Activated CD4-positive, alpha-beta T cell treated with anti-CD3 and anti-CD28 coated beads, Interleukin-2, amount 10 ng/mL, durations not matched to agents 24 days and 14 days (primary cell): ENCODE measurements at regions not wholly inside any gene's neighbourhood (a gene's known extent, or its start where the extent isn't known, plus 50 kb on each side); places are given as distances from the start of the nearest gene placed in this dataset.

ENCODE experiments used
- DNase-seq: peaks from one replicate; pipeline ENCODE4 v3.0.0; 2022
- H3K27ac Mint-ChIP-seq: one replicate; pipeline ENCODE4 v1.8.0; 2022; ENCODE audit warnings: mild to moderate bottlenecking, mixed read lengths
- H3K27me3 Mint-ChIP-seq: one replicate; pipeline ENCODE4 v1.8.0; 2022; ENCODE audit warnings: mixed read lengths
- H3K36me3 Mint-ChIP-seq: one replicate; pipeline ENCODE4 v1.8.0; 2022; ENCODE audit warnings: low read depth, mild to moderate bottlenecking, mixed read lengths
- H3K4me1 Mint-ChIP-seq: one replicate; pipeline ENCODE4 v1.8.0; 2021; ENCODE audit warnings: mixed read lengths
- H3K4me3 Mint-ChIP-seq: one replicate; pipeline ENCODE4 v1.8.0; 2022; ENCODE audit warnings: mild to moderate bottlenecking, moderate library complexity, mixed read lengths
- H3K9me3 Mint-ChIP-seq: one replicate; pipeline ENCODE4 v1.8.0; 2021; ENCODE audit warnings: mixed read lengths
- intact Hi-C: fragments of 100-400 bp; cut with micrococcal nuclease; formaldehyde crosslinking; loops from one replicate; pipeline ENCODE4 v1.15.1; 2023

DNA sequence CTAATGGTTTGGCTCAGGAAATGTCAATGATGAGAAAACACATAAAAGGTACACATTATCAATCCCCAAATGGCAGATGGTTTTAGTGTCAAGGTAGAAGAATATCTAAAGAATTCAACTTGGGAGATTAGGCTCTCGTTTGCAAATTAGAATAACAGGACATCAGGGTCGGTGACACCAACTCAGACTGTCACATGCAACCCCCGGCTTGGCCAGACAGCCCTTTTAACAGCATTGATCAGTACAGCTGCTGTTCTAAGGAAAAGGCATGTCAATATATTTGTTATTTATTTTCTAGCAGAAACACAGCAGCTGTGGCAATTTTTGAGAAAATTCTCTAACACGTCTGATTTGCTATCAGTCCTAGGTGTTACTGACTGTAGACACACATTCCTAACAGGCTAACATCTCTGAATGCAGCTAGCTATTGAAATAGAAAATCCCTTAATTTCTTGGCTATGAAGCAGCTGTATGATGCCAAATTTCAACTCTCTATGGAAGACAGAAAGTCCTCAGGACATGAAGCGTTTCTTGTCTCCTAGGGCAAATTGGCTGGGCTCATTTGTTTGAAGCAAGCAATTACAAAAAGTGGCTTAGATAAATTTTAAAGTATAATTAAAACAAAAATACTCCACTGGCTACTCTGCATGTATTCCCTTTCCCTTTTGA lies 269.0 kb upstream of the CXXC4 start:
- Mint-ChIP-seq H3K36me3 (no peaks in the 10 kb centered on the region), H3K27ac (no peak overlapping the region), H3K4me3 (no peak overlapping the region), H3K4me1 (no peaks in the 10 kb centered on the region), H3K9me3 (no peaks in the 10 kb centered on the region), H3K27me3 (no peaks in the 10 kb centered on the region)
- intact Hi-C loops, result no loop called here
- no peak for DNase-seq

DNA sequence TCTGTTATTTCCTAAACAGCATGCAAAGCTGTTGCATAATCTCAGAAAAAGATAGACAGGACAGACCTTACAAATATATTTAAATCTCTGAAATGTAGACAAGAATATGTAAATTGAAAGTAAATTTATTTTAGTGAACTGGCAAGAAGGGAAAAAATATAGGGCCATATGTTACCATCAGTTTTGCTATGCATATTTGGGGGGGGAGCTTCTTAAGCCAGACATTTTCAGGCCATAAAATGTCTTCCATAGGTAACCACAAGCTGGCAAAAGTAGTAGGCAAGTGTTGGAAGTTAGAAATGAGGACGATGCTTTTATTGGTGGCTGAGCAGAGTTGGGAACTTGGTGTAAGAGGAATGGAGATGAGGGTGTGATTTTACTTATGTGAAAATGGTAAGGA lies 272.0 kb upstream of the CXXC4 start:
- Mint-ChIP-seq H3K27me3 (no peaks in the 10 kb centered on the region), H3K9me3 (no peaks in the 10 kb centered on the region)

DNA sequence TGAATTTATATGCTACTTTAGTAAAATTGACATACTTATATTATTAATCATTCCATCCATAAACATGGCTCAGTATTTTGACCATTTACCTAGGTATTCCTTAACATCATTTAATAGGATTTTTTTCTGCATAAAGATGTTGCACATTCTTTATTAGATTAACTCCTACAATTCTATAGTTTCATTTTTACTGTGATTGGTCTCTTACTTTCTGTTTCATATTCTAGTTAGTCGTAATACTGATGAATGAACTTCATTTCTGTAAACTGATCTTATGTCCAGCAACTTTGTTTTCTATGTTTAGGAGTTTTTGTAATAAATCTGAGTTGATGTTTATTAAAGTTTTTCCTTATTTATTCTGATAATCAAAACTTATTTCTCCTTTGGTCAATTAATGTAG lies 278.2 kb upstream of the CXXC4 start:
- H3K4me1 Mint-ChIP-seq, result no peaks in the 10 kb centered on the region
- H3K9me3 Mint-ChIP-seq, result no peaks in the 10 kb centered on the region
- H3K27ac Mint-ChIP-seq, result no peak overlapping the region
- H3K36me3 Mint-ChIP-seq, result no peaks in the 10 kb centered on the region
- intact Hi-C loops, result no loop called here
- no peak overlapping the region for H3K4me3 Mint-ChIP-seq
- DNase-seq, result no peak
- H3K27me3 Mint-ChIP-seq, result no peaks in the 10 kb centered on the region

More for the DNA sequence above, 272.0 kb upstream of the CXXC4 start:
- no peak overlapping the region for H3K27ac Mint-ChIP-seq
- intact Hi-C loops, result no loop called here
- no peaks in the 10 kb centered on the region for H3K36me3 Mint-ChIP-seq
- no peak overlapping the region for H3K4me3 Mint-ChIP-seq
- no peak for DNase-seq
- no peaks in the 10 kb centered on the region for H3K4me1 Mint-ChIP-seq

- H3K4me3 Mint-ChIP-seq, result no peak overlapping the region
- H3K27me3 Mint-ChIP-seq, result no peaks in the 10 kb centered on the region
- DNase-seq, result no peak
- H3K4me1 Mint-ChIP-seq, result no peaks in the 10 kb centered on the region
- intact Hi-C loops, result no loop called here
- no peaks in the 10 kb centered on the region for H3K36me3 Mint-ChIP-seq
- H3K27ac Mint-ChIP-seq, result no peak overlapping the region
- no peaks in the 10 kb centered on the region for H3K9me3 Mint-ChIP-seq
Measured at GRCh38 chr4:104795264-104795939, 300.7 kb upstream of the CXXC4 start.

DNA sequence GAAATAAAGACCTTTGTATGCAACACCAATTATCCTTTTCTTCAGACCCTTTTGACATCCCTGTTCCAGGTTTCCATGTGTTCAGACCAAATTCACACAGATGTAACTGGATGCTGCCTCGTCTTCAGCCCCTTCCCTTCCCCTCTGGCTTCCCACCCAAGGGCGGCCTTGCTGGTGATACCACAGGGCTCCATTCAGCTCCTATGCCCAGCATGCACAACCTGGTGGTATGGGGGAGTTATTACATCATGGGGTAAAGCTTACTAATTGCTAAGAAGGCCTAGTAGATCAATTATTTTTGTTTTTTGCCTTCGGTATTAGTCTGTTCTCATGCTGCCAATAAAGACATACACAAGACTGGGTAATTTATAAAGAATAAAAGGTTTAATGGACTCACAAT lies 317.0 kb upstream of the CXXC4 start:
- no peak overlapping the region for H3K27ac Mint-ChIP-seq
- H3K4me1 Mint-ChIP-seq, result no peaks in the 10 kb centered on the region
- no peak overlapping the region for H3K4me3 Mint-ChIP-seq
- no peaks in the 10 kb centered on the region for H3K9me3 Mint-ChIP-seq
- no peak for DNase-seq
- no peaks in the 10 kb centered on the region for H3K36me3 Mint-ChIP-seq
- intact Hi-C loops, result no loop called here
- H3K27me3 Mint-ChIP-seq, result no peaks in the 10 kb centered on the region

DNA sequence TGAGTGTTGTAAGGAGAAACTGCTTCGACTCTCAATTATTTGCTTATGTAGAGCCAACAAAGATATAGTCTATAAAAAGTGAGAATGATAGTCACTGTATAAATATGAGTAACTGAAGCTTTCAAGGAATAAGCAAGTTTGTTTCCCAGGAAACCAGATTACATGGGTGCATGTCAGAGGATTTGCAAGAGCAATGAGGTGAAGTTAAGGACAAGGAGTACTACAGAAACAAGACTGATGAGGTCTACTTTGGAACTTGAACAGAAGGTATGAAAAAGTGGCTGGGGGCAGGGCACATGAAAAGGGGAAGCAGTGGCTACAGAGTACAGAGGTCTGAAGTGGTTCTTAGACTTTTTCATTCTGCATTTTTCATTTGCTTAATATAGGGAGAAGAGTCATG lies 321.0 kb upstream of the CXXC4 start:
- Mint-ChIP-seq H3K4me1 (no peaks in the 10 kb centered on the region), H3K36me3 (no peaks in the 10 kb centered on the region), H3K27me3 (no peaks in the 10 kb centered on the region), H3K9me3 (no peaks in the 10 kb centered on the region), H3K27ac (no peak overlapping the region), H3K4me3 (no peak overlapping the region)
- intact Hi-C loops, result no loop called here
- no peak for DNase-seq

- DNase-seq, result no peak
- no peaks in the 10 kb centered on the region for H3K4me1 Mint-ChIP-seq
- H3K27me3 Mint-ChIP-seq, result no peaks in the 10 kb centered on the region
- intact Hi-C loops, result no loop called here
- no peaks in the 10 kb centered on the region for H3K9me3 Mint-ChIP-seq
- no peaks in the 10 kb centered on the region for H3K36me3 Mint-ChIP-seq
- no peak overlapping the region for H3K27ac Mint-ChIP-seq
- no peak overlapping the region for H3K4me3 Mint-ChIP-seq
Measured at GRCh38 chr4:104818579-104818978, 323.9 kb upstream of the CXXC4 start.

GRCh38 chr4:104826171-104826570 lies 320.5 kb upstream of the TET2 start:
- no peak for DNase-seq
- H3K27me3 Mint-ChIP-seq, result no peaks in the 10 kb centered on the region

GRCh38 chr4:104829761-104830160 lies 316.9 kb upstream of the TET2 start:
- intact Hi-C loops, result no loop called here
- Mint-ChIP-seq H3K27me3 (no peaks in the 10 kb centered on the region), H3K4me3 (no peak overlapping the region), H3K36me3 (no peaks in the 10 kb centered on the region), H3K4me1 (no peaks in the 10 kb centered on the region), H3K27ac (no peak overlapping the region), H3K9me3 (peaks cover 3% of the 10 kb centered on the region)
- no peak for DNase-seq

More at GRCh38 chr4:104826171-104826570, 320.5 kb upstream of the TET2 start:
- H3K9me3 Mint-ChIP-seq, result peaks cover 3% of the 10 kb centered on the region
- intact Hi-C loops, result no loop called here
- H3K27ac Mint-ChIP-seq, result no peak overlapping the region
- no peaks in the 10 kb centered on the region for H3K4me1 Mint-ChIP-seq
- H3K4me3 Mint-ChIP-seq, result no peak overlapping the region
- no peaks in the 10 kb centered on the region for H3K36me3 Mint-ChIP-seq

- Mint-ChIP-seq H3K36me3 (no peaks in the 10 kb centered on the region), H3K4me1 (no peaks in the 10 kb centered on the region), H3K9me3 (no peaks in the 10 kb centered on the region), H3K27me3 (peaks cover 4% of the 10 kb centered on the region), H3K27ac (no peak overlapping the region), H3K4me3 (no peak overlapping the region)
- intact Hi-C loops, result no loop called here
- DNase-seq, result no peak
Measured at GRCh38 chr4:104848597-104849225, 298.0 kb upstream of the TET2 start.

DNA sequence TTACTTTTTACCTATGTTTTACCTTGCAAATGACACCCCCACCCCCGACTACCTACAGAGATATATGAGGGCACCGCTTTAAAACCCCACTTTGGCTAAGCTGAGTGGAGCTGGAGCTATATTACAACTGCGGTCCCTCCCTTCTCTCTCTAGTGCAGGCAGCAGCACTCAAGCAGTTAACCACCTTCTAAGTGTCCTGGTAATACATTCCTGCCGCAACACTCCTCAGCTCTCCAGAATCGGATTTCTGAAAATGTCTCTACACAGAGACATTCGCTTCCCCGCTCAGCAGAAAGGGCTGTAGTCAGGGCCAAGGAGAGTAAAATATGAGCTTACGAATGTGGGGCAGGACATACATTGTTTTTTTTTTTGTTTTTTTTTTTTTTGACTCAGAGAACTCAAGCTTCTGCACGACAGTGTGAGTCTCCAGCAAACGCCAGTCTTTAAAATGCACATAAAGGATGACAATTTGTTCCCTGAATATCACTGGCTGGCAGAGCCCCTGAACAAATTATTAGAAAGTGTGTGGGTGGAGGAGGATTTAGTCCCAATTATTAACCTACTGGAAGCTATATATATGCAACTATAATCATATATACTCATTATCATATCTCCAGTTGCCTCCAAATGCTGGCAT lies 287.0 kb upstream of the TET2 start:
- no peak overlapping the region for H3K27ac Mint-ChIP-seq
- intact Hi-C loops, result loop anchor here (5.0 kb wide), 1 partner anchor 613 kb away; the partner anchor contains the start of gene PPA2
- H3K27me3 Mint-ChIP-seq, result peaks cover 13% of the 10 kb centered on the region
- no peaks in the 10 kb centered on the region for H3K9me3 Mint-ChIP-seq
- no peak overlapping the region for H3K4me3 Mint-ChIP-seq
- H3K36me3 Mint-ChIP-seq, result no peaks in the 10 kb centered on the region
- H3K4me1 Mint-ChIP-seq, result no peaks in the 10 kb centered on the region
- no peak for DNase-seq

DNA sequence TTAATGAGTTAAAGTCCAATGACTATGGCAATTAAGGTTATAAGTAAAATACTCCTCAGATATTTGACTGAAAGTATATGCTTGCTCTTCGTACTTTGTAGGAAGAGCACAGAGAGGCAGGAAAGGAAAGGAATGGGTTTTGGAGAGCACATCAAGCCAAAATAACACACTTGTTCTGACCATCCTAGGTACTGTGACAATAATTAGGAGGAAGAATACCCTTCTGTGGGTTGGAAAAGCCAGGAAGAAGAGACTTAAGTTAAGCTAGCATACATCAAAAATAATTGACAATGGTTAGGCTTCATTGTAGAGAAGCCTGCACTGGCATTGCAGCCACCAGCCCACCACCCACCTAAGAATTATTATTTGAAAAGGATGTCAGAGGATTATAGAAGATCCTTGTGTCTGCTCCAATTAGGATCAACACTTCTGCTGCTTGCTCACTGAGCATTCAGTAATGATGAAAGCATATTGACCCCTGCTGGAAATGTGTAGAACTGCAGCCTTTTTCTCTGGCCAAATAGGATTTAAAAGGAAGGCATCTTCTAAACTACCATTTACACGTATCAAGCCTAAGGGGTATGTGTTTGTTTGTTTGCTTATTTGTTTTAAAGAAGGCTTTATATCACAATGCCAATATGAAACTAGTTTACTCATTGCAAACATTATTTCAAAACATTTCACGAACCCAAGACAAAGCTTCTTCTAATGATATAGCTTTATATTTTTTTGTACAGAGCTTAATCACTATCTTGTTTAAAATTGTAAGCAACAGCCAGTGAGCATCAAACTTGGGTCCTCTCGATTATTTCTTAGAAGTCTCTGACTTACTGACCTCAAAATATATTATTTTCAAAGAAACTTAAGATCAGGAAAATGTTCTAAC lies 286.2 kb upstream of the TET2 start:
- peaks cover 14% of the 10 kb centered on the region for H3K27me3 Mint-ChIP-seq
- no peaks in the 10 kb centered on the region for H3K36me3 Mint-ChIP-seq
- H3K9me3 Mint-ChIP-seq, result no peaks in the 10 kb centered on the region
- intact Hi-C loops, result loop anchor here (5.0 kb wide), 1 partner anchor 612 kb away; the partner anchor contains the start of gene PPA2
- DNase-seq, result peak; percentile 86
- H3K4me1 Mint-ChIP-seq, result no peaks in the 10 kb centered on the region
- no peak overlapping the region for H3K27ac Mint-ChIP-seq
- H3K4me3 Mint-ChIP-seq, result no peak overlapping the region

DNA sequence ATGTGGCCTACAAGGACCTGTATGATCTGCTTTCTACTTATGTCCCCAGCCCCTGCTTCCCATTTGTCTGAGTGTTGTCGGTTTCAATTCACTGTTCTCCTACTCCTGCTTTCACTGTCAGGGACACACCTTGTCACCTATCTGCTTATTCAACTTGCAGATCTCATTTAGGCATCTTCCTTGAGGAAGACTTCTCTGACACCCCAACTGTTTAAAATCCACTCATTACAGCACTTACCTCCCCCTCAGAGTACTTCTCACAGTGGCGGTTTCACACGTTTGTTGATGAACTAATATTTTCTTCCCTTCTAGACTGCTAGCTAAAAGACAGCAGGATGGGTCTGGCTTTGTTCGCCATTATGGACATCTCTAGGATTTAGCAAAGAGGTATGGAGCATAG lies 279.9 kb upstream of the TET2 start:
- H3K36me3 Mint-ChIP-seq, result no peaks in the 10 kb centered on the region
- H3K9me3 Mint-ChIP-seq, result no peaks in the 10 kb centered on the region
- intact Hi-C loops, result no loop called here
- H3K27me3 Mint-ChIP-seq, result peaks cover 11% of the 10 kb centered on the region
- no peak overlapping the region for H3K4me3 Mint-ChIP-seq
- no peak for DNase-seq
- no peaks in the 10 kb centered on the region for H3K4me1 Mint-ChIP-seq
- no peak overlapping the region for H3K27ac Mint-ChIP-seq
